ENCODE measurements at regions not wholly inside any gene's neighbourhood (a gene's known extent, or its start where the extent isn't known, plus 50 kb on each side); places are given as distances from the start of the nearest gene placed in this dataset.

DNA sequence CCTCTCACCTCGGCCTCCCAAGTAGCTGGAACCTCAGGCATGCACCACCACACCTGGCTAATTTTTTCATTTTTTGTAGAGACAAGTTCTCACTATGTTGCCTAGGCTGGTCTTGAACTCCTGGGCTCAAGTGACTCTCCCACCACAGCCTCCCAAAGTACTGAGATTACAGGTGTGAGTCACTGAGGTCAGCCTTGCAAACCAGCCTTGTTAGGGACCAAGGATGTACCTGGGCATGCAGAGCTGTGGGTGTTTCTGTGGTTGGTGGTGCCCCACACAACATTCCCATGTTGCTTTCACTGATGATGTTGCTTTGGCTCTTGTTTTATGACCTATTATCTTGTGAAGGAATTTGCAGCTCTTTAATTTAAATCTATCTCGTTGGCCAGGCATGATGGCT, 54.8 kb downstream of the OTUD1 start:
- Histone ChIP-seq H3K36me3 (ENCODE audit: insufficient read depth, low read length) (no peaks in the 10 kb centered on the region), H3K79me2 (ENCODE audit: insufficient read depth, low read length) (no peaks in the 10 kb centered on the region), H3K9ac (ENCODE audit: low read depth, low read length) (no peak overlapping the region), H3K4me2 (ENCODE audit: insufficient read depth, low read length) (no peak overlapping the region), H2AFZ (ENCODE audit: low read depth, low read length) (no peak overlapping the region), H3K27ac (ENCODE audit: low read length) (no peak overlapping the region), H3K4me3 (ENCODE audit: low read depth in 1 of 2, low read length in 2 of 2) (no peak overlapping the region), H3K9me3 (ENCODE audit: insufficient read depth, low read length, severe bottlenecking) (peaks cover 3% of the 10 kb centered on the region), H3K4me1 (ENCODE audit: insufficient read depth, low read length) (no peaks in the 10 kb centered on the region), H4K20me1 (ENCODE audit: insufficient read depth, low read length) (no peaks in the 10 kb centered on the region), H3K27me3 (ENCODE audit: insufficient read depth, low read length, poor library complexity) (no peaks in the 10 kb centered on the region)
- ATAC-seq (ENCODE audit: insufficient read depth, low read depth) (no peak), DNase-seq (no peak)
- TF ChIP-seq EZH2 (IDR thresholded peaks at IDR 0.05; ENCODE audit: borderline replicate concordance, low read depth, low read length, severe bottlenecking): no peak
- TF ChIP-seq, protein P1, sequence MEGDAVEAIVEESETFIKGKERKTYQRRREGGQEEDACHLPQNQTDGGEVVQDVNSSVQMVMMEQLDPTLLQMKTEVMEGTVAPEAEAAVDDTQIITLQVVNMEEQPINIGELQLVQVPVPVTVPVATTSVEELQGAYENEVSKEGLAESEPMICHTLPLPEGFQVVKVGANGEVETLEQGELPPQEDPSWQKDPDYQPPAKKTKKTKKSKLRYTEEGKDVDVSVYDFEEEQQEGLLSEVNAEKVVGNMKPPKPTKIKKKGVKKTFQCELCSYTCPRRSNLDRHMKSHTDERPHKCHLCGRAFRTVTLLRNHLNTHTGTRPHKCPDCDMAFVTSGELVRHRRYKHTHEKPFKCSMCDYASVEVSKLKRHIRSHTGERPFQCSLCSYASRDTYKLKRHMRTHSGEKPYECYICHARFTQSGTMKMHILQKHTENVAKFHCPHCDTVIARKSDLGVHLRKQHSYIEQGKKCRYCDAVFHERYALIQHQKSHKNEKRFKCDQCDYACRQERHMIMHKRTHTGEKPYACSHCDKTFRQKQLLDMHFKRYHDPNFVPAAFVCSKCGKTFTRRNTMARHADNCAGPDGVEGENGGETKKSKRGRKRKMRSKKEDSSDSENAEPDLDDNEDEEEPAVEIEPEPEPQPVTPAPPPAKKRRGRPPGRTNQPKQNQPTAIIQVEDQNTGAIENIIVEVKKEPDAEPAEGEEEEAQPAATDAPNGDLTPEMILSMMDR (IDR thresholded peaks at IDR 0.05; ENCODE audit: borderline replicate concordance, extremely low read depth, low read length, poor library complexity, severe bottlenecking): no peak

DNA sequence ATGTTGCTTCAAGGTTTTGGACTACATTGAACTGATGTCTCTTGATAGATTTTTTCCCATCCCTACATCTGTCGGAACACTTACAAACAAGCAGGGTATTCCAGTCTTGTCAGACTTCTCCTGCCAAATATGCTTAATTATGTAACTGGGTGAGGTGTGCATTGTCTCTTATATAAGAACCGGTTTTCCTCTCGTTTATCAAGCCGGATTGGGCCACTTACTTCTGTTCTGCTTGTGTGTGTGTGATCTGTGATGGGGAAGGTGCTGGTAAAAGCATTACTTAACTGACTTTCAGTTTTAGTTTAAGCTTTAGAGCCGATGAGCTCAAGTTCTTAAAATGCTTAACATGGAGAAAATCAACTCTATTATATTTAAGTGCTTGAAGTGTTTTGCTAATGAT, 57.9 kb downstream of the OTUD1 start:
- H2AFZ ChIP-seq (ENCODE audit: low read depth, low read length): no peak overlapping the region

DNA sequence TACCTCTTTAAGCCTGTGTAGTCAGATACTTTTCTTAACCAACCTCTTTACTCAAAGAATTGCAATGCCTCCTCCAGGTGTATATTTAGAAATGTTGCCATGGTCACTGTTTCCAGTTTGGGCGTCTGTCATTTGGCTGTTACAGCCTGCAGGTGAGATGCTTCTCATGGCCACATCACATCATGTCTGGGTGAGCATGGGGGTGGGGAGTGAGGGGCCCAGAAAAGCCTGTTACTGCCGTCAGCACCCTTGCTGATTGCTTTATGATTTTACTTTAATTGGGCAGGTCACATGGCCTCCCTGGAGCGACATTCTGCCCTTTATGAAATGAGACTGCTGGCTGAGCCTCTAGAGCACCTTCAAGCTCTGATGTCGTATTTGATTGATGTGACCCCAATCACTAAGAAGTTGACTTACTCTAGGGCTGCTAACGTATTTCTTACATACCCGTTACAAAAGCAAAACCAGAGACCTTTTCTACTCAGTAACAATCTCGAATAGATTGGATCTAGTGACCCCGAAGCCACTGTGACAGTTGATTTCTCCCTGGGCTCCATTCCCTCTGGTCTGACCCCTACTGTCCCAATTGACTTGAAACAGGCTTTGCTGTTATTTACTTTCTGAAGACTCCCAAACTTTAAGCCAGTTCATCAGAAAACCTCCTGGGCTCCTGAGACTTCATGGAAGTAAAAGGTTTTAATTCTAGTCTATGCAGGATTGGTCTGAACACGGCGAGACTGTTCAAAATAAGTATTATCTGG, 60.7 kb downstream of the OTUD1 start:
- Histone ChIP-seq H3K4me1 (ENCODE audit: insufficient read depth, low read length) (no peaks in the 10 kb centered on the region), H3K4me2 (ENCODE audit: insufficient read depth, low read length) (no peak overlapping the region), H3K27me3 (ENCODE audit: insufficient read depth, low read length, poor library complexity) (no peaks in the 10 kb centered on the region), H3K4me3 (ENCODE audit: low read depth in 1 of 2, low read length in 2 of 2) (no peak overlapping the region), H3K9ac (ENCODE audit: low read depth, low read length) (no peak overlapping the region), H4K20me1 (ENCODE audit: insufficient read depth, low read length) (no peaks in the 10 kb centered on the region), H3K36me3 (ENCODE audit: insufficient read depth, low read length) (no peaks in the 10 kb centered on the region), H3K27ac (ENCODE audit: low read length) (no peak overlapping the region), H3K79me2 (ENCODE audit: insufficient read depth, low read length) (no peaks in the 10 kb centered on the region), H3K9me3 (ENCODE audit: insufficient read depth, low read length, severe bottlenecking) (no peaks in the 10 kb centered on the region), H2AFZ (ENCODE audit: low read depth, low read length) (no peak overlapping the region)
- DNase-seq (no peak), ATAC-seq (ENCODE audit: insufficient read depth, low read depth) (no peak)
- TF ChIP-seq, protein P1 (IDR thresholded peaks at IDR 0.05; ENCODE audit: borderline replicate concordance, extremely low read depth, low read length, poor library complexity, severe bottlenecking): no peak
- TF ChIP-seq EZH2 (IDR thresholded peaks at IDR 0.05; ENCODE audit: borderline replicate concordance, low read depth, low read length, severe bottlenecking): no peak

More for the DNA sequence above, 57.9 kb downstream of the OTUD1 start:
- H3K4me3 ChIP-seq (ENCODE audit: low read depth in 1 of 2, low read length in 2 of 2): no peak overlapping the region
- H4K20me1 ChIP-seq (ENCODE audit: insufficient read depth, low read length): no peaks in the 10 kb centered on the region
- no peak for TF ChIP-seq EZH2 (IDR thresholded peaks at IDR 0.05; ENCODE audit: borderline replicate concordance, low read depth, low read length, severe bottlenecking)
- TF ChIP-seq, protein P1 (IDR thresholded peaks at IDR 0.05; ENCODE audit: borderline replicate concordance, extremely low read depth, low read length, poor library complexity, severe bottlenecking): no peak
- ATAC-seq (ENCODE audit: insufficient read depth, low read depth) (no peak), DNase-seq (no peak)
- no peak overlapping the region for H3K4me2 ChIP-seq (ENCODE audit: insufficient read depth, low read length)
- H3K9ac ChIP-seq (ENCODE audit: low read depth, low read length): no peak overlapping the region
- H3K79me2 ChIP-seq (ENCODE audit: insufficient read depth, low read length): no peaks in the 10 kb centered on the region
- no peak overlapping the region for H3K27ac ChIP-seq (ENCODE audit: low read length)
- H3K36me3 ChIP-seq (ENCODE audit: insufficient read depth, low read length): no peaks in the 10 kb centered on the region
- H3K27me3 ChIP-seq (ENCODE audit: insufficient read depth, low read length, poor library complexity): no peaks in the 10 kb centered on the region
- H3K9me3 ChIP-seq (ENCODE audit: insufficient read depth, low read length, severe bottlenecking): no peaks in the 10 kb centered on the region
- H3K4me1 ChIP-seq (ENCODE audit: insufficient read depth, low read length): no peaks in the 10 kb centered on the region

All from DND-41 (cell line).